ENCODE measurements at regions not wholly inside any gene's neighbourhood (a gene's known extent, or its start where the extent isn't known, plus 50 kb on each side); places are given as distances from the start of the nearest gene placed in this dataset.

GRCh38 chr1:193841857-193842256 is 655.4 kb upstream of the B3GALT2 start:
- no peak for ATAC-seq (ENCODE audit: poor library complexity)
- no peak for DNase-seq
- intact Hi-C loops (cut with DNase I): no loop called here

GRCh38 chr1:193831465-193831864 is 645.1 kb upstream of the B3GALT2 start:
- intact Hi-C loops (cut with DNase I): no loop called here
- ATAC-seq (ENCODE audit: poor library complexity): no peak
- DNase-seq: no peak

DNA sequence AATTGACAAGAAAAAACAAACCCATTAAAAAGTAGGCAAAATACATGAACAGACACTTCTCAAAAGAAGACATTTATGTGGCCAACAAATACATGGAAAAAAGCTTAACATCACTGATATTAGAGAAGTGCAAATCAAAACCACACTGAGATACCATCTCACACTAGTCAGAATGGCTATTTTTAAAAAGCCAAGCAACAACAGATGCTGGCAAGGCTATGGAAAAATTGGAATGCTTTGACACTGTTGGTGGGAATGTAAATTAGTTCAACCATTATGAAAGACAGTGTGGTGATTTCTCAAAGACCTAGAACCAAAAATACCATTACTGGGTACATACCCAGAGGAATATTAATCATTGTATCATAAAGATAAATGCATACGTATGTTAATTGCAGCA is 641.1 kb upstream of the B3GALT2 start:
- intact Hi-C loops (cut with DNase I): no loop called here
- ATAC-seq (ENCODE audit: poor library complexity) (no peak), DNase-seq (no peak)

DNA sequence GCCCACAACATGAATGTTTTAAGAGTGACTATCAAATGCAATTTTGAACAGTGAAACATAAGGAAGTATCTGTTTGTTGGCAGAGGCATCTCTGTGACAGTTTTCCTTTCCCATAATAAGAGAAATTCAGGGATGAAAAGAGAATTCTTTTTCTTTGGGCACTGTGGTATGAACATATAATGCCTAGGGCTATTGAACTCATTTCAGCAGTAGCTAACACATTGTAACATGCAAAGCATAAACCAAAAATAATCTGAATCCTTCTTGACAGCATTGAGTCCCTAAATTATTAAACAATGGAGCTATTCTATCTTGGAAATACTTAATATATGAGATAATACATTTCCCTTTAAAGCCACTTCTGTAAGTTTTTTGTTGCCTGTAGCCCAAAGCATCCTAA is 633.0 kb upstream of the B3GALT2 start:
- intact Hi-C loops (cut with DNase I): no loop called here
- DNase-seq: no peak
- ATAC-seq (ENCODE audit: poor library complexity): no peak

GRCh38 chr1:193807208-193807607 is 620.8 kb upstream of the B3GALT2 start:
- ATAC-seq (ENCODE audit: poor library complexity) (no peak), DNase-seq (no peak)
- intact Hi-C loops (cut with DNase I): no loop called here

- intact Hi-C loops (cut with DNase I): no loop called here
- DNase-seq: no peak
- ATAC-seq (ENCODE audit: poor library complexity): no peak
These were observed 620.0 kb upstream of the B3GALT2 start for GRCh38 chr1:193806079-193807048.

DNA sequence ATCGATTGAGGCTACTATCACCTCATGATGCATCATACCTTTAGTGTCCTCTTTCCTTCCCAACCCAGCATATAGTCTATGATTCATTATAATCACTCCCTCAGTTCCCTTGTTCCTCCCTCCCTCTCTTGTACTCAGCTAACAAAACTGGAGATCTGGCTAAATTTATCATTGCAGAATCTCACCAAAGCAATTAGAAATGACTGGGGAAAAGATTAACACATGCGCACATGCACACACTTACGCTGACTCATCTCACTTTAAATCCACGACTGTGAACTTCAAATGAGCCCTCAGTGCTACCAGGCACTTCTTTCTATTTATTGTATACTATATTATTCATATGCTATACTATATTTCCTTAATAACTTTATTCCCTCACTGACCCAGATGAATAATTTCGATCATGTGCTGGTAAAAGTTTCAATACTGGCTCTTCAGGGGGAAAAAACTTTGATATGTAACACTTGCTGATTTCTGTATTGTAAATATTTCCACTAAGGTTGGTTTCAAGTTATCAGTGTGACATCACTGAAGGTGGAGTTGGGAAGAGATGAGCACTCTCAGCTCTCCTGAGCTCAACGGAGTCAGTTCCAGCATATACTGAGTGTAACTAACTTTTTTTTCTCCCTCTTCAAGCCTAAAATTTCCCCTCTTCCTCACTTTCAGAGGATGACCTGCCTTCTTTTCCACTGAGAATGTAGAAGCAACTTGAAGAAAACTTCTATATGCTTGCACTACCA is 613.7 kb upstream of the B3GALT2 start:
- intact Hi-C loops (cut with DNase I): no loop called here
- DNase-seq: no peak
- ATAC-seq (ENCODE audit: poor library complexity): no peak

DNA sequence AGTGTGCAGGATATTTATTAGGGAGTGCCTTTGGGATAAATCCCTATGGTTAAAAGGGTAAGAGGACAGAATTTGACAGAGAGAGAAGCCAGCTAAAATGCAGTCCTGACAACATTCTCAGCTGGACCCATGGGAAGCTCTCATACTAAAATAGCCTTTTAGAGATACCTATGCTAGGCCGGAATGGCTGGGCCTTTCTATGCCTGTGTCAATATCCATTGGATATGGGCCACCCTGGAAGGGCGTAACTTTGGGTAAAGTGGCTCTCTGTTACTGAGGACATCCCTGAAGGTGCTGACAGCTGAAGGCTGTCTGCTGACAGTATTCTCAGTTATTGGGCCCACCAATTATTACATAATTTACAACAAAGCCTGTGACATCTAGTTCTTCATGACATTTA is 613.0 kb upstream of the B3GALT2 start:
- DNase-seq: no peak

GRCh38 chr1:193794239-193794638 is 607.8 kb upstream of the B3GALT2 start:
- DNase-seq: no peak
- intact Hi-C loops (cut with DNase I): no loop called here
- ATAC-seq (ENCODE audit: poor library complexity): no peak

More for the DNA sequence above, 613.0 kb upstream of the B3GALT2 start:
- intact Hi-C loops (cut with DNase I): no loop called here
- peak; percentile 59 for ATAC-seq (ENCODE audit: poor library complexity)

GRCh38 chr1:193791746-193792145 is 605.3 kb upstream of the B3GALT2 start:
- no peak for DNase-seq
- intact Hi-C loops (cut with DNase I): no loop called here
- ATAC-seq (ENCODE audit: poor library complexity): no peak

GRCh38 chr1:193787061-193787460 is 600.6 kb upstream of the B3GALT2 start:
- ATAC-seq (ENCODE audit: poor library complexity) (no peak), DNase-seq (no peak)
- intact Hi-C loops (cut with DNase I): no loop called here

- intact Hi-C loops (cut with DNase I): no loop called here
- no peak for DNase-seq
- no peak for ATAC-seq (ENCODE audit: poor library complexity)
These were observed 599.5 kb upstream of the B3GALT2 start for GRCh38 chr1:193785850-193786420.

GRCh38 chr1:193774536-193775323 is 588.3 kb upstream of the B3GALT2 start:
- intact Hi-C loops (cut with DNase I): no loop called here
- DNase-seq (no peak), ATAC-seq (ENCODE audit: poor library complexity) (no peak)

DNA sequence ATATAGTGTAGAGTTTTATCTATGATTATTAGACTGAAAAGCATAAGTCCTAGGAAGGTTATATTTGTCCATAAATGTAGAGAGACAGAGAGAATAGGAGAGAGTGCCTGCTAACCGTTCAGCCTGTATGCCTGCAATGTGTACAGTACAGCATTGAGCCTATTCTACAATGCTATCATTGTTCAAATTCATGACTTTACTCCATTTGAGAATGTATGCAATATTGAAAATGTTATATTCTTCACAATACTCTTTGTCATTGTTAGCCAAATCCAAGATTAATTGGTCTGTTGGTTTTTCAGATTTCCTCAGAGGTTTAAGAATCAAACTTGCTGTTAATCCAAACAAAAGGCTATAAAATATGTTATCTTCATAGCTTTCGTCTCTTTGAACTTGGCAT is 585.2 kb upstream of the B3GALT2 start:
- DNase-seq: no peak
- ATAC-seq (ENCODE audit: poor library complexity): no peak
- intact Hi-C loops (cut with DNase I): no loop called here

DNA sequence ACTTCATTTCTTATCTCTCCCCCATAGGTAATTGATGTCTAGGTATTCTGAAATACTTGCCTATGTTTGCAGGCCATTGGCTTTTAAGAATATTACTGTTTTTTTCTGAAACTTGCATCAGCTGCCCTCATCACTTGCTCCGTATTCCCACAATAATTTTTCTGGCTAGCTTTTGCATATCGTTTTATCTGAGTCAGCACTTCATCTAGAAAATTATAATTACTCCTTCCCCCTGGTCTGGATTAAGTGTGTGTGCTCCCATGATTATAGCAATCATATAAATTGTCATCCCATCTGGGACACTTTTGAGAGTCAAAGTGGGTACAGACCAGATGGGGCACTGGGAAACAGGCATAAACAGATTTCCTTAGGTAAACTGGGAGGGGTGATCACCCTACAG is 583.2 kb upstream of the B3GALT2 start:
- ATAC-seq (ENCODE audit: poor library complexity) (no peak), DNase-seq (no peak)
- intact Hi-C loops (cut with DNase I): no loop called here

GRCh38 chr1:193767886-193768285 is 581.5 kb upstream of the B3GALT2 start:
- ATAC-seq (ENCODE audit: poor library complexity): no peak
- no peak for DNase-seq

DNA sequence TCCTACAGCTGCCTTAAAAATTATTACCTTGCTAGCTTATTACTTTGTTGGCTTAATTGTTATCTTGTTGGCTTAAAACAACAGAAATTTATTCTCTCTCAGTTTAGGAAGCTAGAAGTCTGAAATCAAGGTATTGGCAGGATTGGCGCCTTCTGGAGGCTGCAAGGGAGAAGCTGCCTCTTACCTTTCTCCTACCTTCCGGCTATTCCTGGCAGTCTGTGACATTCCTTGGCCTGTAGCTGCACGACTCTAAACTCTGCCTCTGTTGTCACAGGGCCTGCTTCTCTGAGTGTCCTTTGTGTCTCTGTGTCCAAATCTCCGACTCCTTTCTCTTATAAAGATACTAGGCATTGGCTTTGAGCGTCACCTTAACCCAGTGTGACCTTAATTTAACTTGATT is 579.9 kb upstream of the B3GALT2 start:
- peak; percentile 52 for ATAC-seq (ENCODE audit: poor library complexity)
- intact Hi-C loops (cut with DNase I): no loop called here

More at GRCh38 chr1:193767886-193768285, 581.5 kb upstream of the B3GALT2 start:
- intact Hi-C loops (cut with DNase I): no loop called here

GRCh38 chr1:193763266-193763665 is 576.9 kb upstream of the B3GALT2 start:
- DNase-seq: no peak
- intact Hi-C loops (cut with DNase I): no loop called here
- no peak for ATAC-seq (ENCODE audit: poor library complexity)

More for the DNA sequence above, 579.9 kb upstream of the B3GALT2 start:
- DNase-seq: no peak

DNA sequence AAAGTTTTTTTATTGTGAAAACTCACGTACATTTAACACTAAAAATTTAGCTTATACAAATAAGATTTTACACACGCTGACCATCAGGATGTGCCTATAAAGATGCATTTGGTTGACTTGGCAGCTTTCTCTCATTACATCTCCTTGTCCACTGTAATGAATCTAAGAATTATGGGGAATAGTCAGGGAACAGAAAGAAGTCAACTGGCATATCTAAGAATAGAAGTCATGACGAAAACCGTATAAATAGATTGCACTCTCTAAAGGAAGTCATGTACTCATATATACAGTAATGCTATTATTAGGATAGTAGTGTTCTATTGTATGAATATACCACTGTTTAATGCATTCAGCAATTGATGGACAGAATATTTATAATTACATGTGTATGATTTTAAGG is 575.8 kb upstream of the B3GALT2 start:
- intact Hi-C loops (cut with DNase I): no loop called here
- ATAC-seq (ENCODE audit: poor library complexity) (peak; percentile 68), DNase-seq (no peak)

Data from Right ventricle myocardium superior (tissue), 1 donor.